Upper lobe of right lung (tissue), 1 donor: ENCODE measurements at regions not wholly inside any gene's neighbourhood (a gene's known extent, or its start where the extent isn't known, plus 50 kb on each side); places are given as distances from the start of the nearest gene placed in this dataset.

Source experiments
- ATAC-seq: fragments of 200-7000 bp; cut with Tn5 transposase; one replicate; pipeline ENCODE4 v1.9.1; 2020; ENCODE audit warnings: mild to moderate bottlenecking, moderate library complexity
- DNase-seq: peaks from one replicate; pipeline ENCODE4 v3.0.0-alpha.2; 2020
- H3K27ac ChIP-seq: fragments of 200-600 bp; one replicate; pipeline ENCODE4 v1.8.0; 2022
- H3K27me3 ChIP-seq: fragments of 200-600 bp; one replicate; pipeline ENCODE4 v1.8.0; 2022; ENCODE audit warnings: mild to moderate bottlenecking
- H3K36me3 ChIP-seq: fragments of 200-600 bp; one replicate; pipeline ENCODE4 v1.8.0; 2022
- H3K4me1 ChIP-seq: fragments of 200-600 bp; one replicate; pipeline ENCODE4 v1.8.0; 2022
- H3K4me3 ChIP-seq: fragments of 200-600 bp; one replicate; pipeline ENCODE4 v1.8.0; 2022; ENCODE audit warnings: mild to moderate bottlenecking
- H3K9me3 ChIP-seq: fragments of 200-600 bp; one replicate; pipeline ENCODE4 v1.8.0; 2022
- intact Hi-C: fragments of 100-400 bp; cut with DNase I; formaldehyde crosslinking; loops from one replicate; pipeline ENCODE4 v1.11.0; 2022
- TF ChIP-seq, protein P1 (sequence below): fragments of 200-600 bp; IDR thresholded peaks from one replicate; pipeline ENCODE4 v1.8.0; 2022; ENCODE audit warnings: antibody characterized with exemption
- donor health status: DM: no; HTN: yes; CAD: no; lungs with severe emphysema.

DNA sequence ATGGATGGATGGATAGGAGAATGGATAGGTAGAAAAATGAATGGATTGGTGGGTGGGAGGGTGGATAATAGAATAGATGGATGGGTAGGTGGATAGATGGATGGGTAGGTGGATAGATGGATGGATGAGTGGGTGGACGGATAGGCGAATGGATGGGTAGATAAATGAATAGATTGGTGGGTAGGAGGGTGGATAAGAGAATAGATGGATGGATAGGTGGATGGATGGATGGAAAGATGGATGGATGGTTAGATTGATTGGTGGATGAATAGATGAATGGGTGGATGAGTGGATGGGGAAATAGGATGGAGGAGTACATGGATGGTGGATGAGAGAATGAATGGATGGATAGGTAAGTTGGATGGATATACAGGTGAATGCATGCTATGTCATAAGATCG lies 110.5 kb downstream of the CEBPB start:
- intact Hi-C loops, result no loop called here
- no peaks in the 10 kb centered on the region for H3K27me3 ChIP-seq
- H3K4me3 ChIP-seq, result no peak overlapping the region
- no peaks in the 10 kb centered on the region for H3K9me3 ChIP-seq
- DNase-seq (no peak), ATAC-seq (no peak)
- TF ChIP-seq, protein P1, sequence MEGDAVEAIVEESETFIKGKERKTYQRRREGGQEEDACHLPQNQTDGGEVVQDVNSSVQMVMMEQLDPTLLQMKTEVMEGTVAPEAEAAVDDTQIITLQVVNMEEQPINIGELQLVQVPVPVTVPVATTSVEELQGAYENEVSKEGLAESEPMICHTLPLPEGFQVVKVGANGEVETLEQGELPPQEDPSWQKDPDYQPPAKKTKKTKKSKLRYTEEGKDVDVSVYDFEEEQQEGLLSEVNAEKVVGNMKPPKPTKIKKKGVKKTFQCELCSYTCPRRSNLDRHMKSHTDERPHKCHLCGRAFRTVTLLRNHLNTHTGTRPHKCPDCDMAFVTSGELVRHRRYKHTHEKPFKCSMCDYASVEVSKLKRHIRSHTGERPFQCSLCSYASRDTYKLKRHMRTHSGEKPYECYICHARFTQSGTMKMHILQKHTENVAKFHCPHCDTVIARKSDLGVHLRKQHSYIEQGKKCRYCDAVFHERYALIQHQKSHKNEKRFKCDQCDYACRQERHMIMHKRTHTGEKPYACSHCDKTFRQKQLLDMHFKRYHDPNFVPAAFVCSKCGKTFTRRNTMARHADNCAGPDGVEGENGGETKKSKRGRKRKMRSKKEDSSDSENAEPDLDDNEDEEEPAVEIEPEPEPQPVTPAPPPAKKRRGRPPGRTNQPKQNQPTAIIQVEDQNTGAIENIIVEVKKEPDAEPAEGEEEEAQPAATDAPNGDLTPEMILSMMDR, result no peak
- H3K27ac ChIP-seq, result no peak overlapping the region
- H3K4me1 ChIP-seq, result peaks cover 42% of the 10 kb centered on the region
- H3K36me3 ChIP-seq, result no peaks in the 10 kb centered on the region

- Histone ChIP-seq H3K27me3 (no peaks in the 10 kb centered on the region), H3K27ac (no peak overlapping the region)
- intact Hi-C loops, result no loop called here
Observed at GRCh38 chr20:50301712-50302111, 111.1 kb downstream of the CEBPB start.

DNA sequence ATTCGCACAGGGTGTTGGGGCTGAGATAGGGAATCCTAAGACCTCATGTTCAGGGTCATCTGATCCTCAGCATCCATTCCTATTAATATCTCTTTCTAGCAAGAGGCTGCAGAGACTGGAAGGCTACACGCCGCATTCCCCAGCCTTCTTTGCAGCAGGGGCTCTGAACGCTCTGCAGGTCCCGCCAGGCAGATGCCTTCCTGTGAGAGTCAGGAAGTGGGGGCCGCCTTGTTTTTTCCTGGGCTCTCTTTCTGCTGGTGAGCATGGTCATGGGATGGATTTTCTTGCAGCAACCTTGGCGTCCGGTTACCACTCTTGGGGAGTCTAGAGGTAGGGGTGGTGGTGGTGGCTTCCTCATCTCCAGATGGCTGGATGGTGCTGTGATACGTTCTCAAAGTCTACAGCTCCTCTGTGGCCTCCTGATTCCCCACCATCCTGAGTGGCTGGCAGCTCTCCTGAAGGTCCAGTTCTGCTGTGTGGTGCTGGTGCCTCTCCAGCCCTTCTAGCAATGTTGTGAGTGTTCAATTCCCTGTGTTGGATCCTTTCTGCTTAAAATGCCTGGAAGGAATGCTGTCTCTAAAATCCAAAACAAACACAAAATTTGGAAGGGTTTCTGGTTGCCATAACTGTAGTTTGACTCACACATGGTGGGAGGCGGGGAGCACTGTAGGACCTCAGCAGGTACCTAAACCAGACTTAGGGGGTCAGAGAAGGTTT lies 111.9 kb downstream of the CEBPB start:
- no peaks in the 10 kb centered on the region for H3K36me3 ChIP-seq
- no peaks in the 10 kb centered on the region for H3K27me3 ChIP-seq
- TF ChIP-seq, protein P1, result no peak
- intact Hi-C loops, result no loop called here
- no peak overlapping the region for H3K4me3 ChIP-seq
- DNase-seq (no peak), ATAC-seq (no peak)
- no peaks in the 10 kb centered on the region for H3K9me3 ChIP-seq
- peaks cover 46% of the 10 kb centered on the region for H3K4me1 ChIP-seq
- peak overlapping the region; percentile 17 for H3K27ac ChIP-seq

More at GRCh38 chr20:50301712-50302111, 111.1 kb downstream of the CEBPB start:
- Histone ChIP-seq H3K9me3 (no peaks in the 10 kb centered on the region), H3K4me1 (peaks cover 46% of the 10 kb centered on the region), H3K36me3 (no peaks in the 10 kb centered on the region), H3K4me3 (no peak overlapping the region)
- TF ChIP-seq, protein P1, result no peak
- DNase-seq (no peak), ATAC-seq (no peak)

DNA sequence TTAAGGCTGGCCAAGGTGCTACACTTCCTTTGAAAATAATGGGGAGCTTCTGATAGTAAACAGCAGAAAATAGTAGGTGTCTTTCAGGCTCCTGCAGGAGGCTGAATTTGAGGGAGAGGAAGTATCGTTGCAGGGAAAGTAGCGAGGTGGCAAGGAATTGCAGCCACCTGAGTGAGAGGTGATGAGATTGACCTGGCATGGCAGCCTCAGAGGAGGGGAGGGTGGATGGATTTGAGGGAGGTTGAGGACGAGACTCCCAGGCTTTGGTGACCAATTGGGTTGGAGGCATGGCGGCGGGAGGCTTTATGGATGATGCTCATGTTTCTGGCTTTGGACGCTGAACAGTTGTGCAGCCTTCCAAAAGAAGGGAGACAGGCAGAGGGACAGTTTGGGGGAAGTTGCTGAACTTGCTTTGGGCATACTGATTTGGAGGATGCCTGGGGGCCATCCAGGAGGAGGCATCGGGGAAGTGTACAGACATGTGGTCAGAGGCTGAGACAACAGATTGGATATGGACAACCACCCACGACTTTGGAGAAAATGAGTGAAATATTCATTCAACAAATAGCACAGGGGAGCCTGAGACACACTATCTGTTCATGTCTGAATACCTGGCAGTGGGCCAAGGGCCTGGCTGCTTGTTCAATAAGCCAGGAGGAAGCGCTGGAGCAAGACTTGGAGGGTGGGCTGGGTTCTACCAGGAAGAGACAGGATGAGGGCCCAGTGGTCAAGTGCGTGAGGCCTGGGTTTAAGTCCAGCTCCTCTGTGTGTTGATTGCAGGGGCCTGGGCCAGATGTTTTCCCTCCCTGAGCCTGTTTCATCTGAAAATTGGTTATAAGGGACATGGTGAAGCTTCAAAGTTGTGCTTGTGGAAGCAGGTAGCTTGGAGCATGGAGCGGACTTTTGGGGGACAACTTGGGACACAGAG lies 113.2 kb downstream of the CEBPB start:
- TF ChIP-seq, protein P1, result no peak
- Histone ChIP-seq H3K36me3 (no peaks in the 10 kb centered on the region), H3K4me1 (peaks cover 53% of the 10 kb centered on the region), H3K27me3 (no peaks in the 10 kb centered on the region), H3K9me3 (no peaks in the 10 kb centered on the region), H3K27ac (peak overlapping the region; percentile 81), H3K4me3 (no peak overlapping the region)
- intact Hi-C loops, result no loop called here
- ATAC-seq (peak; percentile 1), DNase-seq (peak; percentile 78)

DNA sequence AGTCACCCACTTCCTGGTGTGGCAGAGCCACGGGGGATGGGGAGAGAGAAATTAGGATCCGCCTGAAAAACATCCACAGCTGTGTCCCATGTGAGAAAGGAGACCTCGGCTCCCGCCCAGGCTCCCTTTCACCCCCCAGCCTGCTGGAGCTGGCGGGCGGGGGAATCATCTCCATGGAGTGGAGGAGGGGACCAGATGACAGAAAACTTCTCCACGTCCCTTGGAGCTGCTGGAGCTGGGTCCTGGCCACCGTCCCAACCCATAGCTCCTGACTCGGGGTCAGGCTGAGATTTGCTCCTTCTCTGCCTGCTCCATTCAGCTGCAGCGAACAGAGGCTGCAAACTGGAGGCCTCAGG lies 113.8 kb downstream of the CEBPB start:
- no peaks in the 10 kb centered on the region for H3K36me3 ChIP-seq
- intact Hi-C loops, result no loop called here
- ATAC-seq (no peak), DNase-seq (peak; percentile 70)
- no peak overlapping the region for H3K4me3 ChIP-seq
- H3K27me3 ChIP-seq, result no peaks in the 10 kb centered on the region
- H3K9me3 ChIP-seq, result no peaks in the 10 kb centered on the region
- TF ChIP-seq, protein P1, result no peak
- peak overlapping the region; percentile 81 for H3K27ac ChIP-seq
- peaks cover 59% of the 10 kb centered on the region for H3K4me1 ChIP-seq
